Tibial nerve (tissue), 4 donors: ENCODE measurements at regions not wholly inside any gene's neighbourhood (a gene's known extent, or its start where the extent isn't known, plus 50 kb on each side); places are given as distances from the start of the nearest gene placed in this dataset.

Source experiments
- DNase-seq, 2 donors: peaks; one replicate each; pipeline ENCODE4 v3.0.0-alpha.2; 2019; ENCODE audit warnings: low spot score in 2 of 2
- H3K27ac ChIP-seq, 4 donors: fragments of 200-600 bp; sonication (generic) in 3 of 4; one replicate each; pipeline ENCODE4 v1.5.1; 2017 to 2019; ENCODE audit warnings: mild to moderate bottlenecking in 1 of 4
- H3K27me3 ChIP-seq, 2 donors: fragments of 200-600 bp; sonication (generic) in 1 of 2; one replicate each; pipeline versions ENCODE4 v1.5.1 to v1.6.0; 2017 to 2019
- H3K36me3 ChIP-seq, 3 donors: fragments of 200-600 bp; sonication (generic); one replicate each; pipeline ENCODE4 v1.5.1; 2018 to 2019
- H3K4me1 ChIP-seq, 4 donors: fragments of 200-600 bp; sonication (generic) in 3 of 4; one replicate each; pipeline ENCODE4 v1.5.1; 2017 to 2019
- H3K4me3 ChIP-seq, 4 donors: fragments of 200-600 bp; sonication (generic) in 3 of 4; one replicate each; pipeline ENCODE4 v1.5.1; 2017 to 2019; ENCODE audit warnings: mild to moderate bottlenecking in 1 of 4, moderate library complexity in 1 of 4
- H3K9me3 ChIP-seq, 4 donors: fragments of 200-600 bp; sonication (generic) in 3 of 4; one replicate each; pipeline ENCODE4 v1.5.1; 2017 to 2019
- CTCF ChIP-seq, 5 experiments: fragments of 200-600 bp in 3 of 5; fragments of 450-650 bp in 2 of 5; sonication (generic) in 3 of 5; IDR thresholded peaks; one replicate each; pipeline ENCODE4 v1.5.1; 2016 to 2019; ENCODE audit warnings: antibody characterized with exemption in 5 of 5, mild to moderate bottlenecking in 3 of 5, moderate library complexity in 2 of 5
- EP300 ChIP-seq, 2 donors: sonication (generic); formaldehyde crosslinking; IDR thresholded peaks; one replicate each; pipeline ENCODE4 v1.6.1; 2017; ENCODE audit warnings: antibody characterized with exemption in 2 of 2, mild to moderate bottlenecking in 1 of 2
- POLR2A ChIP-seq, 2 donors: fragments of 450-650 bp; IDR thresholded peaks; one replicate each; pipeline ENCODE4 v1.6.1; 2017; ENCODE audit warnings: antibody characterized with exemption in 2 of 2, mild to moderate bottlenecking in 2 of 2, moderate library complexity in 2 of 2
- WGBS, 2 donors: methylation state at CpG; one replicate each; pipeline ENCODE4 v1.1.5; 2018; 5-methylcytosine and 5-hydroxymethylcytosine counted together

DNA sequence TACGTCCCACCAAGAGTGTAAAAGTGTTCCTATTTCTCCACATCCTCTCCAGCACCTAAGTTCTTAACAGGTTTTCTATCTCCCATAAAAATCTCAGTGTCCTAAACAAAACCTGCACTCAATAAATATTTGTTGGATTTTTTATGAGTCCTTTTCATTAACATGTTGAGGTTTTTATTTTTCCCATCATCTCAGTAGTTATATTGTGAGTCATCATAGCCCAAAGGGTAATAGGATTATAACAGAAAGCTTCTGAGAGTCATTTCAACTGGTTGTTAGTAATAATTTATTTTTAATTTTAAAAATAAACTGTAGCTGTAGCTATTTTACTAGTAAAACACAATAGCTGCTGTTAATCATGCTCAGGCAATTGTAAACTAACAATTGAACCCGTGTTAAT is 331.6 kb upstream of the SLC30A5 start:
- Histone ChIP-seq H3K4me3 (no peak overlapping the region), H3K27me3 (no peaks in the 10 kb centered on the region), H3K36me3 (no peaks in the 10 kb centered on the region), H3K27ac (no peak overlapping the region), H3K9me3 (no peaks in the 10 kb centered on the region), H3K4me1 (no peaks in the 10 kb centered on the region)
- TF ChIP-seq EP300 (IDR thresholded peaks at IDR 0.05), result no peak
- no peak for TF ChIP-seq POLR2A (IDR thresholded peaks at IDR 0.05)
- TF ChIP-seq CTCF (IDR thresholded peaks at IDR 0.05), result no peak
- DNase-seq, result no peak
- 86 to 91% methylated on average over 2 of the region's 2 CpGs for WGBS, 2 donors

GRCh38 chr5:68766952-68767464 is 326.8 kb upstream of the SLC30A5 start:
- DNase-seq, result no peak
- no peak for TF ChIP-seq EP300 (IDR thresholded peaks at IDR 0.05)
- TF ChIP-seq POLR2A (IDR thresholded peaks at IDR 0.05), result no peak
- TF ChIP-seq CTCF (IDR thresholded peaks at IDR 0.05), result no peak
- no peaks in the 10 kb centered on the region for H3K9me3 ChIP-seq
- H3K27ac ChIP-seq, result no peak overlapping the region
- H3K4me3 ChIP-seq, result no peak overlapping the region
- H3K27me3 ChIP-seq, result no peaks in the 10 kb centered on the region
- 82 to 89% methylated on average over 4 of the region's 4 CpGs for WGBS, 2 donors
- no peaks in the 10 kb centered on the region for H3K36me3 ChIP-seq
- no peaks in the 10 kb centered on the region for H3K4me1 ChIP-seq

- no peak for DNase-seq
- Histone ChIP-seq H3K4me3 (no peak overlapping the region), H3K27ac (no peak overlapping the region), H3K4me1 (no peaks in the 10 kb centered on the region), H3K27me3 (no peaks in the 10 kb centered on the region), H3K36me3 (no peaks in the 10 kb centered on the region), H3K9me3 (no peaks in the 10 kb centered on the region)
- TF ChIP-seq POLR2A (IDR thresholded peaks at IDR 0.05), result no peak
- TF ChIP-seq EP300 (IDR thresholded peaks at IDR 0.05), result no peak
- no peak for TF ChIP-seq CTCF (IDR thresholded peaks at IDR 0.05)
- WGBS, 2 donors, result 85 to 93% methylated on average over 3 of the region's 3 CpGs
Measured at GRCh38 chr5:68770551-68770950, 323.3 kb upstream of the SLC30A5 start.

- H3K36me3 ChIP-seq, result no peaks in the 10 kb centered on the region
- no peaks in the 10 kb centered on the region for H3K4me1 ChIP-seq
- TF ChIP-seq EP300 (IDR thresholded peaks at IDR 0.05) (no peak), POLR2A (IDR thresholded peaks at IDR 0.05) (no peak), CTCF (IDR thresholded peaks at IDR 0.05) (no peak)
- 77 to 92% methylated on average over 4 of the region's 4 CpGs for WGBS, 2 donors
- H3K4me3 ChIP-seq, result no peak overlapping the region
- no peak overlapping the region for H3K27ac ChIP-seq
- no peak for DNase-seq
- H3K9me3 ChIP-seq, result no peaks in the 10 kb centered on the region
- no peaks in the 10 kb centered on the region for H3K27me3 ChIP-seq
Measured at GRCh38 chr5:68771221-68771620, 322.6 kb upstream of the SLC30A5 start.

DNA sequence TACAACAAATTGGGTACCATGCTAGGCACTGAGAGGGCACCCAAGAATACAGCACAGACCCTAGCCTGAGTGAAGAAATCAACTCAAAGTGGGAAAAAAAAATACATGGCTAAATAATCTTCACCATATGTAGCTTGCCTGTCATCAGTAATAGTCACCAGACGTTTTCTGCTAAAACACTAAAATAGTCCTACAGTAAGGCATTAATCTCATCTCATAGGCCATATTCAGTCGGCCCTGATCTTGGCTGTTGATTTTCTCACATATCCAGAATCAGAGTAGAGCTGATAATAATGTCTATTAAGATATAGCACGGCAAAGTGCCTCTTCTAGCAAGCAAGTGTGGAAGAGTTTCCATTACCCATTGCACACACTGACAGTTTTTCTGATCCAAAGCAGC is 322.1 kb upstream of the SLC30A5 start:
- no peak overlapping the region for H3K4me3 ChIP-seq
- H3K4me1 ChIP-seq, result no peaks in the 10 kb centered on the region
- DNase-seq, result no peak
- TF ChIP-seq POLR2A (IDR thresholded peaks at IDR 0.05) (no peak), EP300 (IDR thresholded peaks at IDR 0.05) (no peak), CTCF (IDR thresholded peaks at IDR 0.05) (no peak)
- no peaks in the 10 kb centered on the region for H3K27me3 ChIP-seq
- no peaks in the 10 kb centered on the region for H3K36me3 ChIP-seq
- H3K9me3 ChIP-seq, result no peaks in the 10 kb centered on the region
- WGBS, 2 donors, result 62 to 63% methylated on average over 3 of the region's 3 CpGs
- H3K27ac ChIP-seq, result no peak overlapping the region
